Gastrocnemius medialis (tissue), 4 donors: ENCODE measurements at regions not wholly inside any gene's neighbourhood (a gene's known extent, or its start where the extent isn't known, plus 50 kb on each side); places are given as distances from the start of the nearest gene placed in this dataset.
A peak's percentile ranks its signal among the peaks of the same experiment; 100 is the strongest.

ENCODE experiments used
- CTCF ChIP-seq, 5 experiments: fragments of 450-650 bp in 3 of 5; fragments of 200-600 bp in 2 of 5; sonication (generic) in 2 of 5; IDR thresholded peaks in 4 of 5; conservative IDR thresholded peaks in 1 of 5; 1 replicate in 4 of 5; 2 replicates in 1 of 5; pipeline ENCODE4 v1.5.1; 2016 to 2019; ENCODE audit warnings: antibody characterized with exemption in 5 of 5, mild to moderate bottlenecking in 3 of 5, moderate library complexity in 3 of 5
- POLR2A ChIP-seq, 2 donors: fragments of 450-650 bp; IDR thresholded peaks; one replicate each; pipeline ENCODE4 v1.6.1; 2017; ENCODE audit warnings: antibody characterized with exemption in 2 of 2, mild to moderate bottlenecking in 2 of 2, moderate library complexity in 2 of 2

DNA sequence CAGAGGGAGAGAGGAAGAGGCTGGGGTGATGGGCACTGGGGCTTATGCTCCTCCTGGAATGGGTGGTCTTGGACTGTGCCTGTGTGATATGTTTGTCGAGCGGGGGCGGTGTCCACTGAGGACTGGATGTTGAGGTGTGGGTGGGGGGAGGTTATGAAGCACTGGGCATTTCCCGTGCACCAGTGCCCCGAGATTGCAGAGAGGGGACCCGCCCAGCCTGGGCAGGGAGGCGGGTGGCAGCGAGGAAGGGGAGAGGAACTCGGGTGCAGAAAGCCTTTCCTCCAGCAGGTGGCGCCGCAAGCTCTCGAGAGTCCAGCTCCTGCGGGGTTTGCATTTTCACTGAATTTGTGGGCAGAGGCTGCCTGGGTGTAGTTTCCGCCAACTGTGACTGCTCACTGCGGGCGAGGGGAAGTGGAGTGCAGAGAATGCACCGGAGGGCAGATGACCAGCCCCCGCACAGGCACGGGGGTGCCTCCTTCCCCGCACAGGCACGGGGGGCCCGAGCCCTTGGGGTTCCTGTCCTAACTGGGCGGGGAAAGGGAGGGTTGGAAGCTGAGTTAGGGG is 190.6 kb downstream of the SEC14L1 start:
- peak; percentile 87 to 97 (median 96) for TF ChIP-seq CTCF (IDR thresholded peaks at IDR 0.05 in 4 of 5, conservative IDR thresholded peaks at IDR 0.05 in 1 of 5)
- no peak for TF ChIP-seq POLR2A (IDR thresholded peaks at IDR 0.05)
